Astrocyte of the spinal cord (primary cell): ENCODE measurements at regions not wholly inside any gene's neighbourhood (a gene's known extent, or its start where the extent isn't known, plus 50 kb on each side); places are given as distances from the start of the nearest gene placed in this dataset.

ENCODE experiments used
- DNase-seq: peaks from one replicate; pipeline ENCODE4 v3.0.0; 2011; ENCODE audit warnings: low read depth, low spot score
- H3K4me3 ChIP-seq: 2 replicates; pipeline ENCODE4 v1.5.1; 2011; ENCODE audit warnings: low read depth, mild to moderate bottlenecking, low read length, moderate library complexity
- CTCF ChIP-seq: IDR thresholded peaks from 2 replicates; pipeline ENCODE4 v1.5.1; 2012; ENCODE audit warnings: low read depth, mild to moderate bottlenecking, low read length, inconsistent platforms
- in situ Hi-C: cut with HindIII; loops from 2 replicates; pipeline ENCODE4 v1.10.0; 2017; ENCODE audit warnings: low sequenced_read_pairs

GRCh38 chr3:174618368-174619080 is 240.6 kb upstream of the NAALADL2 start:
- DNase-seq = no peak
- TF ChIP-seq CTCF = no peak
- in situ Hi-C loops = no loop called here
- H3K4me3 ChIP-seq = no peak overlapping the region

- no peak overlapping the region for H3K4me3 ChIP-seq
- no peak for DNase-seq
- in situ Hi-C loops = no loop called here
- TF ChIP-seq CTCF = no peak
Observed at GRCh38 chr3:174619239-174619638, 239.9 kb upstream of the NAALADL2 start.

GRCh38 chr3:174620138-174620537 is 239.0 kb upstream of the NAALADL2 start:
- no peak overlapping the region for H3K4me3 ChIP-seq
- peak; percentile 31 for TF ChIP-seq CTCF
- in situ Hi-C loops = no loop called here
- peak; percentile 15 for DNase-seq

GRCh38 chr3:174620855-174621472 is 238.2 kb upstream of the NAALADL2 start:
- in situ Hi-C loops = no loop called here
- no peak overlapping the region for H3K4me3 ChIP-seq
- no peak for DNase-seq
- no peak for TF ChIP-seq CTCF

- in situ Hi-C loops = no loop called here
- TF ChIP-seq CTCF = no peak
- DNase-seq = no peak
- no peak overlapping the region for H3K4me3 ChIP-seq
Observed at GRCh38 chr3:174633342-174633741, 225.8 kb upstream of the NAALADL2 start.

GRCh38 chr3:174636451-174636850 is 222.7 kb upstream of the NAALADL2 start:
- in situ Hi-C loops = no loop called here

More at GRCh38 chr3:174636451-174636850, 222.7 kb upstream of the NAALADL2 start:
- no peak for DNase-seq
- no peak for TF ChIP-seq CTCF
- H3K4me3 ChIP-seq = no peak overlapping the region
